ENCODE measurements at regions not wholly inside any gene's neighbourhood (a gene's known extent, or its start where the extent isn't known, plus 50 kb on each side); places are given as distances from the start of the nearest gene placed in this dataset.

DNA sequence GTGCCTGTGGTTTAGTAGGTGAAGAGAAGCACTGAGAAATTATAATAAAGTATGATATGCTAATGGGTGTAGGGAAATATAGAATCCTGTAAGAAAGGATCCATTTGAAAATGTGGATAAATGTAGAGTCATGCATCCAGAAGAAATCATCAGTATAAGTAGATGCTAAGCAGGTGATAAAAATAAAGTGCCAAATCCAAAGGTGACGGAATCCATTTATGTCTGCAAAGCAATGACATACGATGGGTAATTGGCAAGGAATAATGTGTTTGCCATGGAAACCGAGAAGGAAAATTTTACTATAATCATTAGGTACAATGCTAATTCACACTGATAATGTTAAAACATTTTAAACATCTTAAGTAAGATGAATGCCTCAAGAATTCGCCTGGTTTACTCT lies 163.0 kb downstream of the OPN5 start:
- DNase-seq (ENCODE audit: extremely low spot score): no peak
- TF ChIP-seq, protein P1, sequence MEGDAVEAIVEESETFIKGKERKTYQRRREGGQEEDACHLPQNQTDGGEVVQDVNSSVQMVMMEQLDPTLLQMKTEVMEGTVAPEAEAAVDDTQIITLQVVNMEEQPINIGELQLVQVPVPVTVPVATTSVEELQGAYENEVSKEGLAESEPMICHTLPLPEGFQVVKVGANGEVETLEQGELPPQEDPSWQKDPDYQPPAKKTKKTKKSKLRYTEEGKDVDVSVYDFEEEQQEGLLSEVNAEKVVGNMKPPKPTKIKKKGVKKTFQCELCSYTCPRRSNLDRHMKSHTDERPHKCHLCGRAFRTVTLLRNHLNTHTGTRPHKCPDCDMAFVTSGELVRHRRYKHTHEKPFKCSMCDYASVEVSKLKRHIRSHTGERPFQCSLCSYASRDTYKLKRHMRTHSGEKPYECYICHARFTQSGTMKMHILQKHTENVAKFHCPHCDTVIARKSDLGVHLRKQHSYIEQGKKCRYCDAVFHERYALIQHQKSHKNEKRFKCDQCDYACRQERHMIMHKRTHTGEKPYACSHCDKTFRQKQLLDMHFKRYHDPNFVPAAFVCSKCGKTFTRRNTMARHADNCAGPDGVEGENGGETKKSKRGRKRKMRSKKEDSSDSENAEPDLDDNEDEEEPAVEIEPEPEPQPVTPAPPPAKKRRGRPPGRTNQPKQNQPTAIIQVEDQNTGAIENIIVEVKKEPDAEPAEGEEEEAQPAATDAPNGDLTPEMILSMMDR (IDR thresholded peaks at IDR 0.05; ENCODE audit: control extremely low read depth, extremely low read depth, low read depth, missing control alignments): no peak
- CTCF ChIA-PET: no interaction called here
- POLR2A ChIA-PET: no interaction called here

DNA sequence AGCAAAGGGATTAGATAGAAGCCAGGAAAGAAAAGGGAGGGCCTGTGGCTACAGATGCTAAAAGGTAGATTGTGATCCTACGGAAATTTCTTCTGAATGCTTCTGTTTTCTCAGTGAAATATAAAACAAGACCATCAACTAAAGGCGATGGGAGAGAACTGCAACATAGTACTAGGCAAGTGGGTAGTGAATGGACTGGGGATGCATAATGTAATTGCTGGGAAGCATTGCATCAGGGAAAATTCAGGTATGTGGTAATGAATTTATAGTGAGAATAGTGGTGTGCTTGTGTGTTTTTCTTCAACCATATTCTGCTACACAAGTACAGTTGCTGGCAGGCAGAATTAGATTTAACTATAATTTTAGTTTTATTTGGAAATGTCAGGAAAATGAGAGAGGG lies 156.6 kb downstream of the OPN5 start:
- no peak for DNase-seq (ENCODE audit: extremely low spot score)
- TF ChIP-seq, protein P1 (IDR thresholded peaks at IDR 0.05; ENCODE audit: control extremely low read depth, extremely low read depth, low read depth, missing control alignments): no peak
- ChIA-PET POLR2A (no interaction called here), CTCF (no interaction called here)

DNA sequence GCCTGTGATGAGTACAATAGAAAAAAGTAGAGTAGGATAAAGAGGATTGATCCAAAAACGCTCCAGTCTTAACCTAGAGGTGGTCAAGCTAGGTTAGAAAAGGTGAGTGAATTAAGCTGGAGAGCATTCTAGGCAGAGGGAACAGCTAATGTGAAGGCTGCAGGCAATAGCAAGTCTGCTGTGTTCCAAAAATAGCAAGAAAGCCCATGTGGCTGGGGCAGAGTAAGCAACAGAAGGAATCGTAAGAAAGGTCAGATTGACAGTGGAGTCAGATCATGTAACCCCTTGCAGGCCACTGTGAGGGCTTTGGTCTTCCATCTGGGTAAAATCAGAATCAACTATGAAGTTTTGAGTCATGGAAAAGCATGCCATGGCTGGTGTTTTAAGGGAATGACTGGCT lies 155.0 kb downstream of the OPN5 start:
- CTCF ChIA-PET: no interaction called here
- no peak for DNase-seq (ENCODE audit: extremely low spot score)
- TF ChIP-seq, protein P1 (IDR thresholded peaks at IDR 0.05; ENCODE audit: control extremely low read depth, extremely low read depth, low read depth, missing control alignments): no peak
- POLR2A ChIA-PET: no interaction called here

DNA sequence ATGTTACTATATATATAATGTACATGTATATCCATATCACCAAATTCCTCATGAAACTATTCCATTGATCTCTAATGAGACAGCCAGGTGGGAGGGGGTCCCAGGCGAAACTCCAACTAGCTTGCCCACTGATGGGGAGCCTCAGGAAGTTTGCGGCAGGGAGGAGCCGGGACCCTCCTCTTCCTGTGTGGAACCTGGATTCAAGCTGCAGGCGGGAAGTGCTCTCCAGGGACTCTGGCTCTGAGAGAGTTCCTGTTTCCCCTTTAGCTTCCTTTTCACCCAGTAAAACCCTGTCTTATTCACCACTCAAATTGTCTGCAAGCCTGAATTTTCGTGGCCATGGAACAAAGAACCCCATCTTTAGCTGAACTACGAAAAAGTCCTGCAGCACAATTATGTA lies 152.2 kb downstream of the OPN5 start:
- ChIA-PET CTCF (interaction anchor here (1.0 kb wide), 1 partner anchor 14 kb away, joined by 4 read pairs; no protein-coding TSS in a partner anchor), POLR2A (no interaction called here)
- DNase-seq (ENCODE audit: extremely low spot score): no peak
- TF ChIP-seq, protein P1 (IDR thresholded peaks at IDR 0.05; ENCODE audit: control extremely low read depth, extremely low read depth, low read depth, missing control alignments): no peak

DNA sequence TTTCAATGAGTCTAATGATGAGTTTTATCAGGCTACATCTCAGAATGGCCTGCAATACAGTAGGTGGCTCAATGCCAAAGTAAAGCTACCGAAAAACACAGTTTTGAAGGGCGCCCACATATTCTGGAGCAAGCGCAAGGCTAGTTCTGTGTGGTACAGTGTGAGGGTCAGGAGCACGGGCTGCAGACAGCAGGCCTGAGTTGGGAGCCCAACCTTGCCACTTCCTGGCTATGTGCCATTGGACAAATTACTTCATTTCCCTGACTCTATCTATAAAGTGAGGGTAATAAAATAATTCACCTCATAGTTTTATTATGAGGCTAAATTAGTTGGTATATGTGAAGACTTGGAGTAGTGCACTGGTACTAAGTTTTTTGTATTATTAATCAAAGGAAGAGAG lies 150.7 kb downstream of the OPN5 start:
- no peak for DNase-seq (ENCODE audit: extremely low spot score)
- ChIA-PET POLR2A (no interaction called here), CTCF (no interaction called here)
- TF ChIP-seq, protein P1 (IDR thresholded peaks at IDR 0.05; ENCODE audit: control extremely low read depth, extremely low read depth, low read depth, missing control alignments): no peak

DNA sequence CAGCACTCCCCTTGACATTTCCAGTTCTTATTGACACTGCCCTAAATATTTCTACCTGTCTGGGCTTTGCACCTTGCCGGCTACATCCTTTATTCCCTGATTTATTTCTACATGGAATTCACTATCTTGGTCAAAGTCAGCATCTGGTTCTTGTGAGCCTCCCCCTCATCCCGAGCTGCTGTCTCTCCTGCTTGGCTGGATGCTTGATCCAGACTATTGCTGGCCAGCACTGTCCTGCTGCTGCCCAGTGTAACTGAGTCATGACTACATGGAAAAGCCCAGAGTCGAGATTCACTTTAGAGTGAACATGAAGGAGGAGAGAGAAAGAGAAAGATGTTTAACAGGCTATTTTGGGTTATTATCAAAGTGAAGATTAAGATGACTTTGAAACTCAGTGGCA lies 142.2 kb downstream of the OPN5 start:
- ChIA-PET CTCF (interaction anchor here (2.9 kb wide), 1 partner anchor 14 kb away, joined by 8 read pairs; no protein-coding TSS in a partner anchor), POLR2A (no interaction called here)
- TF ChIP-seq, protein P1 (IDR thresholded peaks at IDR 0.05; ENCODE audit: control extremely low read depth, extremely low read depth, low read depth, missing control alignments): no peak
- no peak for DNase-seq (ENCODE audit: extremely low spot score)

DNA sequence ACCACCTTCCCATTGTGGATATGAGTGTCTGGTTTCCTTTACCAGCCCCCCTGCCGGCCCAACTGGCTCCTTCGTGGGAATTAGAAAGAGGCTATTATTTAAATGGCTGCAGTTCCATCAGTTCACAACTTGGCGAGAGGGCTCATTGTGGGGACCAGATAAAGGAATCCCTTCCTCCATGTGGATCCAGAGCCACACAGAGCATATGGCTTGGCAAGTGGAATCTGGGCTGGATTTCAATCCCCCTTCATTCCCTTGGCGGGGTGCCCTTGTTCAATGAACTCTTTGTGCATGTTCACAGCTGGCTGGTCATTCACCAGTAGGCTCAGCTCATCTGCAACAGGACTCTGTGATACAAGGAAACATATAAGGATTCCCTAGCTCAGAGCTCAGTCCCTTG lies 140.6 kb downstream of the OPN5 start:
- DNase-seq (ENCODE audit: extremely low spot score): no peak
- ChIA-PET POLR2A (no interaction called here), CTCF (interaction anchor here (2.9 kb wide), 1 partner anchor 12 kb away, joined by 8 read pairs; no protein-coding TSS in a partner anchor)
- TF ChIP-seq, protein P1 (IDR thresholded peaks at IDR 0.05; ENCODE audit: control extremely low read depth, extremely low read depth, low read depth, missing control alignments): no peak
